ENCODE measurements at regions not wholly inside any gene's neighbourhood (a gene's known extent, or its start where the extent isn't known, plus 50 kb on each side); places are given as distances from the start of the nearest gene placed in this dataset.
"Not testable (repeated sequence)": the region's sequence is repeated elsewhere in the genome, so short reads cannot be mapped to it uniquely, and the experiment has no call there.

DNA sequence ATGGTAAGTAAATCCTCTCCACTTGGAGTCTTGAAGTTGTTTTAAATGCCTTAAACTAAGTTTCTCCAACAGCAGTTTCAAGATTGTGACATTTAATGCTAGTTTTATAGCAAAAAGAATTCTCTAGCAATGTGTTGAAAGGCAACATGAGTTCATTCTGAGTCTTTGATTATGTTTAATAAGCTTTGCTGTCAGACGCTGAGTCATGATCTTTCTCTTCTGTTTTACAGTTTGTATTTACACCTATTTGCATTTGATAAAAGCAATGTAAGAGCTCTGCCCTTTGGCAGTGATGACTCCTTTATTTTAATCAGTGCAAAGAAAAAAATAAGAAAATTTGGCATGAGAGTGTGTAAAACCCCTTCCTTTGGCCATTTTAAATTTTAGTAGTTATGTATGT is 497.7 kb downstream of the STK39 start:
- no peak overlapping the region for H3K4me3 ChIP-seq (replicated peaks; ENCODE audit: low read depth, low read length)
- DNase-seq (ENCODE audit: low read depth), result no peak
- TF ChIP-seq, protein P1, sequence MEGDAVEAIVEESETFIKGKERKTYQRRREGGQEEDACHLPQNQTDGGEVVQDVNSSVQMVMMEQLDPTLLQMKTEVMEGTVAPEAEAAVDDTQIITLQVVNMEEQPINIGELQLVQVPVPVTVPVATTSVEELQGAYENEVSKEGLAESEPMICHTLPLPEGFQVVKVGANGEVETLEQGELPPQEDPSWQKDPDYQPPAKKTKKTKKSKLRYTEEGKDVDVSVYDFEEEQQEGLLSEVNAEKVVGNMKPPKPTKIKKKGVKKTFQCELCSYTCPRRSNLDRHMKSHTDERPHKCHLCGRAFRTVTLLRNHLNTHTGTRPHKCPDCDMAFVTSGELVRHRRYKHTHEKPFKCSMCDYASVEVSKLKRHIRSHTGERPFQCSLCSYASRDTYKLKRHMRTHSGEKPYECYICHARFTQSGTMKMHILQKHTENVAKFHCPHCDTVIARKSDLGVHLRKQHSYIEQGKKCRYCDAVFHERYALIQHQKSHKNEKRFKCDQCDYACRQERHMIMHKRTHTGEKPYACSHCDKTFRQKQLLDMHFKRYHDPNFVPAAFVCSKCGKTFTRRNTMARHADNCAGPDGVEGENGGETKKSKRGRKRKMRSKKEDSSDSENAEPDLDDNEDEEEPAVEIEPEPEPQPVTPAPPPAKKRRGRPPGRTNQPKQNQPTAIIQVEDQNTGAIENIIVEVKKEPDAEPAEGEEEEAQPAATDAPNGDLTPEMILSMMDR (IDR thresholded peaks at IDR 0.05; ENCODE audit: low read length, missing control alignments), result no peak

DNA sequence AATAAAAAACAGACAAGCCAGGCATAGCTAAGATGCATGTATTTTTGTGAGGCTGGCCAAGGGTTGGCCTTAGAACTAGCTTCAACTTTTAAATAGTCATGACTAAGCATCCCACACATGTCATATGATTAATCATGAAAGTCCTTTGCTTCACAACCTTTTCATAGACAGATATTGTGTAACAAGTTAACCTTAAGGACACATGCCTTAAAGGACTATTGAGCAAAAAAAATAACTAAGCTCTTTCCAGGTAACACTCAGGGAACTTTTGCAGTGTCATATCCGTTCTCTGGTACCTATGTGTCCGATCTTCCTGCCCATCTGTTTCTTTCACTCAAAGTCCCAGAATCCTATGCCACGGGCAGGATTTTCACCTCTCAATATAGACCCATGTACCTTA is 498.4 kb downstream of the STK39 start:
- no peak overlapping the region for H3K4me3 ChIP-seq (replicated peaks; ENCODE audit: low read depth, low read length)
- peak; percentile 2 for DNase-seq (ENCODE audit: low read depth)

DNA sequence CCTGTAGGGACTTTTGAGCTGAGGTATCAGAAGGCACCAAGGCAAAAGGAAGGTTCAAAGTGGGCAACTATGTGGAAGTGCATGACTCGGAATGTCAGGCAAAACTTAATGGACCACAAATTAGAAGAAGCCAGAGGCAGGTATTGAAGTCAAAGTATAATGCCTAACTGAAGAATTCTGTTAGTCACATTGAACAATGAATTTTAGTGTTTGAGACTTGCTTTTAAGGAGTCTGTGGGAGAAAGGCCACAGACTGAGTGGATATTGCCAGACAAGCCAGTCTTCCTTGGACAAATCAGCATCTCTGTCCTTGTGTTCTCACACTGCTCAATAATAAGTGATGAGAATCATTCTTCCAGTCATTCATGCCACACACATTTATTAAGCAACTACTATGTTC is 498.9 kb downstream of the STK39 start:
- DNase-seq (ENCODE audit: low read depth), result no peak
- no peak overlapping the region for H3K4me3 ChIP-seq (replicated peaks; ENCODE audit: low read depth, low read length)
- TF ChIP-seq, protein P1 (IDR thresholded peaks at IDR 0.05; ENCODE audit: low read length, missing control alignments), result no peak

More for the DNA sequence above, 498.4 kb downstream of the STK39 start:
- TF ChIP-seq, protein P1 (IDR thresholded peaks at IDR 0.05; ENCODE audit: low read length, missing control alignments), result no peak

DNA sequence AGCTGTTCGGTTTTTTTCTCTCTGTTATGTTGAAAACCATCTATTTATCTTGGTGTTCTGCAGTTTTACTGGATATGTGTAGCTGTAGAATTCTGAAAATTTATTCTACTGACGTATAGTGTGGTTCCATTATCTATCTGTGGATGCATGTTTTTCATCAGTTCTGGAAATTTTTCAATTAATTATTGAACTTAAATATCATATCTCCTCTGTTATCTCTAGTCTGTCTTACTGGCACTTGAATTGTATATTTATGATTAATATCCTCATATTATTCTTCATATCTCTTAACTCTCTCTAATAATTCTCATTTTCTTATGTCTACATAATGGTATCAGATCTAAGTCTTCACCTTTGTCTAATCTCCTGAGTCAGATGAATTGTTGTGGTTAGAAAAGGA is 501.7 kb downstream of the STK39 start:
- DNase-seq (ENCODE audit: low read depth), result no peak
- no peak overlapping the region for H3K4me3 ChIP-seq (replicated peaks; ENCODE audit: low read depth, low read length)
- TF ChIP-seq, protein P1 (IDR thresholded peaks at IDR 0.05; ENCODE audit: low read length, missing control alignments), result no peak

DNA sequence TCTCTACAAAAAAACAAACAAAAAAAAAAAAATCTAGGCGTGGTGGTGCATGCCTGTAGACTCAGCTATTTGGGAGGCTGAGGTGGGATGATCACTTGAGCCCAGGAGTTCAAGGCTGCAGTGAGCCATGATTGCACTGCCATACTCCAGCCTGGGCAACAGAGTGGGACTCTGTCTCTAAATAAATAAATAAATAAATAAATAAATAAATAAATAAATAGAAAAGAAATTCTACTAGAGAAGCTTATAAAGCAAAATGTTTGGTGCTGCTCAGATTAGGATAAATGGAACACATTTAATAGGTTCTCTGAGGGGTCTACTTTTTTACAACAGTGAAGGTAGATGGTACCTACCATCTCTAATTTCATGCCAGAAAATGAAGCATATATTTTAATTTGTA is 507.5 kb downstream of the STK39 start:
- not testable (repeated sequence) for DNase-seq (ENCODE audit: low read depth); H3K4me3 ChIP-seq (replicated peaks; ENCODE audit: low read depth, low read length)

DNA sequence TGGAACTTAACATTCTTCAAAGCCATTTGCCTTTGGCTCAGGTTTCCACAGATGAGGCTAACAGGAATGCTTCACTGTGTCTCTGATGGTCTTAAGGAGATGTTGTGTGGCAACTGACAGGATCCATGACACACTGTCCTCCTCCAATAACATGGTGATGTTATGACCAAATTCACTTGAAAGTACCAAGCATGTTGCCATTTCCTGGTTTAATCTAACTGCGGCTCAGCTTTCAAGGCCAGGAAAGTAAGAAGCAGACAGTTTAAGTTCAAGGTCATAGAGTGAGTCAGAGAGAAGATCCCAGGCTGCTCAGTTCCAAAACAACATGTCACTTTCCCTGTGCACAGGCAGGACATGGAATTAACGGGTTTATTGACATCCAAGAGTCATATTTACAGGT is 513.6 kb downstream of the STK39 start:
- TF ChIP-seq, protein P1 (IDR thresholded peaks at IDR 0.05; ENCODE audit: low read length, missing control alignments), result no peak
- no peak for DNase-seq (ENCODE audit: low read depth)

DNA sequence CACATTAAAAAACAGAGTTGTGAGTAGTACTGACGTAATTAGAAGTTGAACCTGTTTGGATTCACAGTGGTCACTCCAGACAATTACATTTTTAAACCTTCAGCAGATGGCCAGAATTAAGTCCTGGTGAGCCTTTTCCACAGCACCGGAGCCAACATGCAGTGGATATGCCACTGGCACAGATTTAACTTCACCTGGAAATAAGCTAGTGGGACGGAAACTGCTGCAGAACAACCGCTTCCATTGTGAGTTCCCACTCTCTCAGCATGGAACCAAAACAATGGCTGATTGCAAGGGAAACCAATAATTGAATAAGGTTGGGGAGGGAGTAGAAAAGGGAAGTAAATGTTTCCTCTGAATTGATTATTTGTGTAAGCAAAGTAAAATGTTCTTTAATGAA is 515.1 kb downstream of the STK39 start:
- TF ChIP-seq, protein P1 (IDR thresholded peaks at IDR 0.05; ENCODE audit: low read length, missing control alignments), result no peak
- no peak for DNase-seq (ENCODE audit: low read depth)
- no peak overlapping the region for H3K4me3 ChIP-seq (replicated peaks; ENCODE audit: low read depth, low read length)

More for the DNA sequence above, 513.6 kb downstream of the STK39 start:
- no peak overlapping the region for H3K4me3 ChIP-seq (replicated peaks; ENCODE audit: low read depth, low read length)
